Suprapubic skin (tissue), 4 donors: ENCODE measurements at regions not wholly inside any gene's neighbourhood (a gene's known extent, or its start where the extent isn't known, plus 50 kb on each side); places are given as distances from the start of the nearest gene placed in this dataset.

Source experiments
- DNase-seq, 2 donors: peaks; one replicate each; pipeline ENCODE4 v3.0.0-alpha.2; 2019; ENCODE audit warnings: low spot score in 2 of 2
- H3K27ac ChIP-seq: fragments of 200-600 bp; sonication (generic); one replicate; pipeline ENCODE4 v1.5.1; 2019
- H3K27me3 ChIP-seq: fragments of 200-600 bp; sonication (generic); one replicate; pipeline ENCODE4 v1.5.1; 2019
- H3K36me3 ChIP-seq: fragments of 200-600 bp; sonication (generic); one replicate; pipeline ENCODE4 v1.5.1; 2019
- H3K4me1 ChIP-seq: fragments of 200-600 bp; sonication (generic); one replicate; pipeline ENCODE4 v1.5.1; 2019
- H3K4me3 ChIP-seq: fragments of 200-600 bp; sonication (generic); one replicate; pipeline ENCODE4 v1.5.1; 2019; ENCODE audit warnings: mild to moderate bottlenecking
- H3K9me3 ChIP-seq: fragments of 200-600 bp; sonication (generic); one replicate; pipeline ENCODE4 v1.5.1; 2019
- CTCF ChIP-seq, 2 donors: fragments of 200-600 bp in 1 of 2; fragments of 450-650 bp in 1 of 2; sonication (generic) in 1 of 2; IDR thresholded peaks; one replicate each; pipeline ENCODE4 v1.5.1; 2016 to 2019; ENCODE audit warnings: antibody characterized with exemption in 2 of 2, mild to moderate bottlenecking in 1 of 2, moderate library complexity in 1 of 2
- EP300 ChIP-seq: sonication (generic); formaldehyde crosslinking; IDR thresholded peaks from one replicate; pipeline ENCODE4 v1.6.1; 2017; ENCODE audit warnings: antibody characterized with exemption
- POLR2A ChIP-seq, 2 donors: fragments of 450-650 bp; IDR thresholded peaks; one replicate each; pipeline ENCODE4 v1.6.1; 2017; ENCODE audit warnings: antibody characterized with exemption in 2 of 2, mild to moderate bottlenecking in 2 of 2, moderate library complexity in 2 of 2
- POLR2AphosphoS5 ChIP-seq, 3 donors: sonication (generic); formaldehyde crosslinking; IDR thresholded peaks; one replicate each; pipeline ENCODE4 v1.6.1; 2017; ENCODE audit warnings: antibody characterized with exemption in 3 of 3
- WGBS: methylation state at CpG from one replicate; pipeline ENCODE4 v1.1.5; 2018; 5-methylcytosine and 5-hydroxymethylcytosine counted together

GRCh38 chr3:102753901-102754300, 319.1 kb downstream of the ZPLD1 start:
- Histone ChIP-seq H3K4me1 (no peaks in the 10 kb centered on the region), H3K9me3 (peaks cover 6% of the 10 kb centered on the region), H3K27ac (no peak overlapping the region), H3K27me3 (no peaks in the 10 kb centered on the region), H3K36me3 (no peaks in the 10 kb centered on the region), H3K4me3 (no peak overlapping the region)
- TF ChIP-seq POLR2AphosphoS5 (IDR thresholded peaks at IDR 0.05) (no peak), POLR2A (IDR thresholded peaks at IDR 0.05) (no peak), CTCF (IDR thresholded peaks at IDR 0.05) (no peak), EP300 (no peak)
- no peak for DNase-seq

- H3K9me3 ChIP-seq, result peaks cover 6% of the 10 kb centered on the region
- TF ChIP-seq POLR2A (IDR thresholded peaks at IDR 0.05), result no peak
- H3K4me1 ChIP-seq, result no peaks in the 10 kb centered on the region
- H3K27me3 ChIP-seq, result no peaks in the 10 kb centered on the region
- 80% methylated on average over 2 of the region's 2 CpGs for WGBS
- no peak for DNase-seq
- no peaks in the 10 kb centered on the region for H3K36me3 ChIP-seq
- H3K27ac ChIP-seq, result no peak overlapping the region
- no peak overlapping the region for H3K4me3 ChIP-seq
Observed at GRCh38 chr3:102756706-102757105, 321.9 kb downstream of the ZPLD1 start.

- Histone ChIP-seq H3K27me3 (no peaks in the 10 kb centered on the region), H3K27ac (no peak overlapping the region), H3K4me1 (no peaks in the 10 kb centered on the region), H3K36me3 (no peaks in the 10 kb centered on the region), H3K4me3 (no peak overlapping the region), H3K9me3 (peaks cover 6% of the 10 kb centered on the region)
- TF ChIP-seq EP300, result no peak
- 80% methylated on average over 2 of the region's 2 CpGs for WGBS
- DNase-seq, result no peak
Observed at GRCh38 chr3:102757950-102758349, 323.1 kb downstream of the ZPLD1 start.

- TF ChIP-seq POLR2AphosphoS5 (IDR thresholded peaks at IDR 0.05) (no peak), POLR2A (IDR thresholded peaks at IDR 0.05) (no peak), EP300 (no peak), CTCF (IDR thresholded peaks at IDR 0.05) (no peak)
- Histone ChIP-seq H3K36me3 (no peaks in the 10 kb centered on the region), H3K4me1 (no peaks in the 10 kb centered on the region), H3K27ac (no peak overlapping the region), H3K9me3 (peaks cover 6% of the 10 kb centered on the region), H3K27me3 (no peaks in the 10 kb centered on the region), H3K4me3 (no peak overlapping the region)
- 61% methylated on average over 2 of the region's 2 CpGs for WGBS
- no peak for DNase-seq
Observed at GRCh38 chr3:102761766-102762165, 327.0 kb downstream of the ZPLD1 start.

GRCh38 chr3:102790747-102791325, 356.0 kb downstream of the ZPLD1 start:
- TF ChIP-seq CTCF (IDR thresholded peaks at IDR 0.05) (no peak), EP300 (no peak), POLR2A (IDR thresholded peaks at IDR 0.05) (no peak), POLR2AphosphoS5 (IDR thresholded peaks at IDR 0.05) (no peak)
- H3K36me3 ChIP-seq, result no peaks in the 10 kb centered on the region
- H3K4me1 ChIP-seq, result no peaks in the 10 kb centered on the region
- no peaks in the 10 kb centered on the region for H3K27me3 ChIP-seq
- H3K27ac ChIP-seq, result no peak overlapping the region
- DNase-seq, result no peak
- H3K9me3 ChIP-seq, result no peaks in the 10 kb centered on the region
- no peak overlapping the region for H3K4me3 ChIP-seq
- 76% methylated on average over 3 of the region's 3 CpGs for WGBS

- no peaks in the 10 kb centered on the region for H3K4me1 ChIP-seq
- WGBS, result 52% methylated on average over 7 of the region's 7 CpGs
- H3K27me3 ChIP-seq, result no peaks in the 10 kb centered on the region
- no peak overlapping the region for H3K27ac ChIP-seq
- TF ChIP-seq EP300 (no peak), POLR2AphosphoS5 (IDR thresholded peaks at IDR 0.05) (no peak), POLR2A (IDR thresholded peaks at IDR 0.05) (no peak), CTCF (IDR thresholded peaks at IDR 0.05) (no peak)
- H3K9me3 ChIP-seq, result no peaks in the 10 kb centered on the region
- no peak for DNase-seq
- H3K36me3 ChIP-seq, result no peaks in the 10 kb centered on the region
- H3K4me3 ChIP-seq, result no peak overlapping the region
Observed at GRCh38 chr3:102791641-102792589, 357.1 kb downstream of the ZPLD1 start.
